ENCODE measurements at regions not wholly inside any gene's neighbourhood (a gene's known extent, or its start where the extent isn't known, plus 50 kb on each side); places are given as distances from the start of the nearest gene placed in this dataset.
"Not testable (repeated sequence)": the region's sequence is repeated elsewhere in the genome, so short reads cannot be mapped to it uniquely, and the experiment has no call there.

- Histone ChIP-seq H3K9me3 (ENCODE audit: low read depth) (no peaks in the 10 kb centered on the region), H2AFZ (replicated peaks) (no peak overlapping the region), H3K9ac (no peak overlapping the region), H3K4me3 (no peak overlapping the region), H3K36me3 (no peaks in the 10 kb centered on the region), H3K4me1 (peaks cover 7% of the 10 kb centered on the region), H3K27me3 (peaks cover 20% of the 10 kb centered on the region), H3K4me2 (no peak overlapping the region), H3F3A (ENCODE audit: low read depth) (no peaks in the 10 kb centered on the region), H3K79me2 (ENCODE audit: low read depth) (no peaks in the 10 kb centered on the region), H4K20me1 (ENCODE audit: low read depth) (no peaks in the 10 kb centered on the region), H3K27ac (no peak overlapping the region)
- Mint-ChIP-seq H3K9me3 (no peaks in the 10 kb centered on the region), H3K36me3 (no peaks in the 10 kb centered on the region), H3K27ac (no peak overlapping the region), H3K4me3 (no peak overlapping the region), H3K27me3 (ENCODE audit: insufficient read depth, low read depth) (peaks cover 11% of the 10 kb centered on the region), H3K4me1 (peaks cover 14% of the 10 kb centered on the region)
- no peak for DNase-seq (ENCODE audit: low spot score)
- TF ChIP-seq EZH2 (IDR thresholded peaks at IDR 0.05) (no peak), EZH2phosphoT487 (IDR thresholded peaks at IDR 0.05) (no peak)
- TF ChIP-seq, protein P1, sequence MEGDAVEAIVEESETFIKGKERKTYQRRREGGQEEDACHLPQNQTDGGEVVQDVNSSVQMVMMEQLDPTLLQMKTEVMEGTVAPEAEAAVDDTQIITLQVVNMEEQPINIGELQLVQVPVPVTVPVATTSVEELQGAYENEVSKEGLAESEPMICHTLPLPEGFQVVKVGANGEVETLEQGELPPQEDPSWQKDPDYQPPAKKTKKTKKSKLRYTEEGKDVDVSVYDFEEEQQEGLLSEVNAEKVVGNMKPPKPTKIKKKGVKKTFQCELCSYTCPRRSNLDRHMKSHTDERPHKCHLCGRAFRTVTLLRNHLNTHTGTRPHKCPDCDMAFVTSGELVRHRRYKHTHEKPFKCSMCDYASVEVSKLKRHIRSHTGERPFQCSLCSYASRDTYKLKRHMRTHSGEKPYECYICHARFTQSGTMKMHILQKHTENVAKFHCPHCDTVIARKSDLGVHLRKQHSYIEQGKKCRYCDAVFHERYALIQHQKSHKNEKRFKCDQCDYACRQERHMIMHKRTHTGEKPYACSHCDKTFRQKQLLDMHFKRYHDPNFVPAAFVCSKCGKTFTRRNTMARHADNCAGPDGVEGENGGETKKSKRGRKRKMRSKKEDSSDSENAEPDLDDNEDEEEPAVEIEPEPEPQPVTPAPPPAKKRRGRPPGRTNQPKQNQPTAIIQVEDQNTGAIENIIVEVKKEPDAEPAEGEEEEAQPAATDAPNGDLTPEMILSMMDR (IDR thresholded peaks at IDR 0.05) = no peak
Measured at GRCh38 chr17:21505819-21506815, 130.0 kb downstream of the KCNJ12 start.

- H2AFZ ChIP-seq (replicated peaks); H3K4me3 ChIP-seq; H3K9me3 Mint-ChIP-seq; H3K27ac ChIP-seq; H3K36me3 ChIP-seq; H3F3A ChIP-seq (ENCODE audit: low read depth); H3K4me3 Mint-ChIP-seq; H3K4me1 ChIP-seq; H3K79me2 ChIP-seq (ENCODE audit: low read depth); H3K9me3 ChIP-seq (ENCODE audit: low read depth); H4K20me1 ChIP-seq (ENCODE audit: low read depth); DNase-seq (ENCODE audit: low spot score); H3K4me2 ChIP-seq; H3K36me3 Mint-ChIP-seq; H3K9ac ChIP-seq; H3K27ac Mint-ChIP-seq: not testable (repeated sequence)
- peaks cover 37% of the 10 kb centered on the region for H3K27me3 ChIP-seq
- Mint-ChIP-seq H3K27me3 (ENCODE audit: insufficient read depth, low read depth) (peaks cover 13% of the 10 kb centered on the region), H3K4me1 (peaks cover 15% of the 10 kb centered on the region)
Measured at GRCh38 chr17:21507806-21508205, 131.6 kb downstream of the KCNJ12 start.

DNA sequence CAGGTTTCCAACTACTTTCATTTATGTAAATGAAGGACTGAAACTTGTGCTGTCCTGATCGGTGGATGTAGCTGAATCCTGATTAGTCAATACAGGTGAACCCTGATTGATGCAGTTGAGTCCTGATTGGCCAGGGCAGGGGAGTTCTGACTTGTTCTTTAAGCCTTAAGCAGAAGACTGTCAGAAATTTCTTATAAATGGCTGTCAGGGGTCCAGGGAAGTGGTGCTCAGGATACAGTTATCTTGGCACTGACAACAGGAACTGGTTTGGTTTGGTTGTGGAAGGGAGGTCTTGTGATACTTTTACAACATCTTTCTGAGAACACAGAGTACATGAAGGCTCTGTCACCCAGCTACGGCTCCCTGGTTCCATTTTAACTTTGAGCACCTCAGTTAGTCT lies 132.1 kb downstream of the KCNJ12 start:
- Mint-ChIP-seq H3K9me3 (no peaks in the 10 kb centered on the region), H3K4me1 (peaks cover 15% of the 10 kb centered on the region), H3K27ac (no peak overlapping the region), H3K4me3 (no peak overlapping the region), H3K36me3 (no peaks in the 10 kb centered on the region), H3K27me3 (ENCODE audit: insufficient read depth, low read depth) (peaks cover 15% of the 10 kb centered on the region)
- no peak overlapping the region for H3K4me2 ChIP-seq
- DNase-seq (ENCODE audit: low spot score) = no peak
- no peaks in the 10 kb centered on the region for H3K9me3 ChIP-seq (ENCODE audit: low read depth)
- H3F3A ChIP-seq (ENCODE audit: low read depth) = no peaks in the 10 kb centered on the region
- TF ChIP-seq, protein P1 (IDR thresholded peaks at IDR 0.05) = no peak
- TF ChIP-seq EZH2phosphoT487 (IDR thresholded peaks at IDR 0.05) = no peak
- TF ChIP-seq EZH2 (IDR thresholded peaks at IDR 0.05) = no peak
- no peak overlapping the region for H3K9ac ChIP-seq
- peaks cover 39% of the 10 kb centered on the region for H3K27me3 ChIP-seq
- no peak overlapping the region for H2AFZ ChIP-seq (replicated peaks)
- H3K27ac ChIP-seq = no peak overlapping the region
- H3K36me3 ChIP-seq = no peaks in the 10 kb centered on the region
- H3K4me3 ChIP-seq = no peak overlapping the region
- H3K4me1 ChIP-seq = peaks cover 8% of the 10 kb centered on the region
- H3K79me2 ChIP-seq (ENCODE audit: low read depth) = no peaks in the 10 kb centered on the region
- no peaks in the 10 kb centered on the region for H4K20me1 ChIP-seq (ENCODE audit: low read depth)

GRCh38 chr17:21509356-21509755 lies 133.2 kb downstream of the KCNJ12 start:
- not testable (repeated sequence) for H3K9me3 ChIP-seq (ENCODE audit: low read depth); H2AFZ ChIP-seq (replicated peaks); H3K4me3 ChIP-seq; H3K4me2 ChIP-seq; H3K27ac ChIP-seq; H3K36me3 Mint-ChIP-seq; H3K9me3 Mint-ChIP-seq; H3K4me1 ChIP-seq; H3K9ac ChIP-seq; H3F3A ChIP-seq (ENCODE audit: low read depth); H3K4me3 Mint-ChIP-seq; H3K27ac Mint-ChIP-seq; H4K20me1 ChIP-seq (ENCODE audit: low read depth); H3K36me3 ChIP-seq; H3K79me2 ChIP-seq (ENCODE audit: low read depth); DNase-seq (ENCODE audit: low spot score)
- Mint-ChIP-seq H3K27me3 (ENCODE audit: insufficient read depth, low read depth) (peaks cover 15% of the 10 kb centered on the region), H3K4me1 (peaks cover 15% of the 10 kb centered on the region)
- peaks cover 39% of the 10 kb centered on the region for H3K27me3 ChIP-seq
